ENCODE measurements at regions not wholly inside any gene's neighbourhood (a gene's known extent, or its start where the extent isn't known, plus 50 kb on each side); places are given as distances from the start of the nearest gene placed in this dataset.
A peak's percentile ranks its signal among the peaks of the same experiment; 100 is the strongest.

DNA sequence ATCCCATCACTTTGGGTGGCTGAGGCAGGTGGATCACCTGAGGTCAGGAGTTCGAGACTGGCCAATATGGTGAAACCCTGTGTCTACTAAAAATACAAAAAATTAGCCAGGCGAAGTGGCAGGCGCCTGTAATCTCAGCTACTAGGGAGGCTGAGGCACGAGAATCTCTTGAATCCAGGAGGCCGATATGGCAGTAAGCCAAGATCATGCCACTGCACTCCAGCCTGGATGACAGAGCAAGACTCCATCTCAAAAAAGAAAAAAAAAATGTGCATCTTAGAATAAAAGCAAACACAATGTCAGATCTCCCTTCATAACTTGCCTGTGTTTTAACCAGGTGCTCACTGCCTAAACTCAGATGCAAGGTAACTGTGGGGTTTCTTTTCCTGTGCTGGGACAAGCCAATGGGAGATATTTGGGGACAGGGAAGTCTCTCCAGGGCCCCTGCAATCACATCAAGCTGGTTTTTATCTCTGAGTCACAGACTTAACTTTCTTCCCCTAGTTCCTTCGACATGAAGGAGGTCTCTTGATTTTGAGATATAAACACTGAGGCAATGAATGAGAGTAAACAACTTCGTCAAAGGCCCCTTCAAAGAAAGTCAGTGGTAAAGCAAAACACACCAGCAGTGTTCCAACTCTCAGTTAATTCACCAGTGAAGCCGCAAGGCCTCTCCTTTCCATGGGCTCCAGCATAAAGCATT, 99.1 kb downstream of the SNX18 start:
- DNase-seq (ENCODE audit: low spot score) (no peak), ATAC-seq (no peak)
- intact Hi-C loops (cut with DNase I), result no loop called here

DNA sequence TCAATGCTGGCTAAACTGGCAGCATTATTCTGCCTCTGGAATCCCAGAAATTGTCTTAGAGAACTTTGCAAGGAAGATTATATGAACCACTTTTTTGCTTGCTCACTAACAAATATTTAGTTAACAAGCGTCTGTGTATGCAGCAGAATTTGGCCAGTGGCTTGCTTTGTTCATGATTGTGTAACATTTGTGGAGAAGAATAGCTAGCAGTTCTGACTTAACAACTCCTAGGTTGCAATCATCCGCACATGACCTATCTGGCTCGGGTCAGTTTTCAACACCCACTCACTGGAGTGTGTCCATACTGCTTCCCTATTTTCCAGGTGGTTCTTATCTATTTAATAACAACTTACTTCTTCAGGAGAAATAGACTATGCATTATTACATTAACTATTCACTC, 98.5 kb downstream of the SNX18 start:
- intact Hi-C loops (cut with DNase I), result no loop called here
- ATAC-seq (peak; percentile 94), DNase-seq (ENCODE audit: low spot score) (no peak)

DNA sequence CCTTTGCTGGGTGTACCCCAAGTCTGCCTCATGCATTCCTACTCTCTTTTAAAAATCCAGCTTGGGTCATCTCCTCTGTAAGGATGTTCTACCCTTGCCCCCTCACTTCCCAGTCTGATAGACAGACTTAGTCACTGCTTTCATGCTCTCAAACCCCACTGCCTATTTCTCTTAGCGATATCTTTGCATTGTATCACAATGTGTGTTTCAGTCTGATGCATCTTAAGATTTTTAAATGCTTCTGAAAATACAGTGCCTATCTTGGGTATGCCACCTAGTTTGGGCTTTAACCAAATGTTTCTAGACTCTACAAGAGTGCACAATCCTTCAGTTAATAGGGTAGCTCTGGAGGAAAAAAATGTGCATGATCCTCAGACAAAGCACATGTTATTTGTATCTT, 97.8 kb downstream of the SNX18 start:
- intact Hi-C loops (cut with DNase I), result no loop called here
- DNase-seq (ENCODE audit: low spot score), result no peak
- no peak for ATAC-seq

DNA sequence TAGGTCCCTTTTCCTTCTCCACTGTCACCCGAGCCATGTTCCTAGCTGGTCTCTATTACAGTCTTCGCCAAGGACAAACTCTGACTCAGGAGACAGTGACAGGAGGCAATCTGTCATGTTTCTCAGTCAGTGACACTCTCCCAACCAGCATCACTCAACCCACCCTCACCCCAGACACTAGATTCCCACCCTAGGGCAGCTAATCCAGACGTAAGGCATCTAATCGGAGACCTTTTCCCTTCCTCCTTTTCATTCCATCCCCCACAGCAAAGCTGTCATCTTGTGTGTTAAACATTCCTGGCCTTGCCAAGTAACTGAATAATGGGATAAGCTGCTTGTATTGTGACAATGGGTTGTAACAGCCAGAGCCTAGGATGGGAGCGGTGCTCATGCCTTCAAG, 95.2 kb downstream of the SNX18 start:
- intact Hi-C loops (cut with DNase I), result no loop called here
- DNase-seq (ENCODE audit: low spot score) (no peak), ATAC-seq (no peak)

DNA sequence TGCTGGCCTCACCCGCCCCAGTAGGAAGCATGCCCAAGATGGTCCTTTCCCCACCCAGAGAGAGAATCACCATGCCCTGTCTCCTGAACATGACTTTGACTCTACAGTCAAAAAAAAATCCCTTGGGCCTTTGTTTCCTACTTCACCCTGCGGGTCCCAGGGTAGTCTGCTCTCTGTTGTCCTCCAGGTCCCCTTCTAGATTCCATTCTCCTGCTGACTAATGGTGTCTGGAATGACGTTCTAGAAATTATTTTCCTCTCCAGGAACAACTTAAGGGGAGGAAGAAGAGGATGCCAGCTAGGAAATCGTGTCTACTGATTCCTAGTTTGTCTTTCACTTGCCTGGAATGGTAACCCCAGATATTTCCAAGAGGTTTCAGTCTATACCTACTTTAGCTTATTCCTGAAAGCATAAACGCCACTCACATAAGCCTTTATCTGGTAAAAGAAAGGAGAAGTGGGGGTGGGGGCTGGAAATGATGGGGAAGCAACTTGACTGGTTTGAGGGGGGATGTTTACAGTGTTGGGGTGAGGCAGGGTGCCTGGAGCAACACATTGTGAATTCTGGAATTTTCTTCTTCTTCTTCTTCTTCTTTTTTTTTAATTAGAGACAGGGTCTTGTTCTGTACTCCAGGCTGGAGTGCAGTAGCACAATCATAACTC, 93.9 kb downstream of the SNX18 start:
- intact Hi-C loops (cut with DNase I), result no loop called here
- ATAC-seq (no peak), DNase-seq (ENCODE audit: low spot score) (no peak)

DNA sequence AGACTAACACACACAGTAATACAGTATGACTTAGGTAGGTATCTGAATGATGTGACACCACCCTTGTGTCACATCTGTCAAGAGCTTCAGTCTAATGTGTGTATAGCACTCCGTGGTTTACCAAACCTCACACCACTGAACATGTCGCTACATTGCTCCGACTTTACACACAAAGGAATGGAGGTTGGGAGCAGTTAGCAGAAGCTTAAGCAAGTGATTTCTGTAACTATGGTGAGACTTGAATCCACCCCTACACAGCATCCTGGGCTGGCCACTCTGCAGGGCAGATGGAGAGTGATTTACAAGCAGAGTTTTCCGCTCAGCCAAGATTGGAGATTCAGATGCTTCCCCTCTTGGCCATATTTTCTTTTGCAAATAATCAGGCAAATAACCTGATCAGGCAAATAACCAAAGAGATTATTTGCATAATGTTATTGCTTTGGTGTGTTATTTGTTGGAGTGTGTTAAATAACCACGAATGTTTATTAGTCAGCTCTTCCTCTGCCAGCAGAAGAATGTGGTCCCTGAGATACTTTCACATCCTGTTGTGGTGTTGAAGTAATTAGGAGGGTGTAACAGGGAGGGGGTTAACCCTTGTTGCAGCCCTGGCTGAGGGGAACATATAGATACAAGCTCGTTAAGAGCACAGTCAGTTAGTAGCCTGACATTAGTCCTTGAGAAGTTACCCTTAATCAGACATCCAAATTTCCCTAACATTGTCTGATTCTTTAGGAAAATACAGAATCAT, 92.8 kb downstream of the SNX18 start:
- ATAC-seq, result peak; percentile 56

DNA sequence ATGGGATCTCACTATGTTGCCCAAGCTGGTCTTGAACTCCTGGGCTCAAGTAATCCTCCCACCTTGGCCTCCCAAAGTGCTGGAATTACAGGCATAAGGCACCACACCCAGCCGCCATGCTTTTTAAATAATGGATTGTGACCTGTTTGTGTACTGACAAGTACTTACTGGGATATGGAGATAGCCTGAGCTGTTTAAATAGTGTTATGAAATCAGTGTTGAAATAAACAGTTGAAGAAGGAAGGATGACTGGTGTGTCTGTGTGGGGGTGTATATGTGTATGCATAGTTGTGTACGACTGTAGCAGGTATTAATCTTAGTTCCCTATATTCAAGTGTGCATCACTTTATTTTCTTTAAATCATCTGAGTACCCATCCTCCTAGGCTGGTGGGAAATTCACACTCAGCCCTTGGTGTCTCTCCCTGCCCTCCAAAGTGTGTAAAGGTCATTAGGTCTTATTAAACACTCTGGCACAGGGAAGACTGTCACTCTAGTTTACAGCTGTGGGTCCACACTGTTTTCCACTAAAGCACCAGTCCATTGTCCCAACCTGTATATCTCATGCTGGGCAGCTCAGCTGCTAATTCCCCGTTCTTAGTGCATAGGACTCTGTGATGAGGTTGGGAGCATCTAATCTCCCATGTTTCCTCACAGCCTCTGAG, 91.0 kb downstream of the SNX18 start:
- ATAC-seq (no peak), DNase-seq (ENCODE audit: low spot score) (no peak)
- intact Hi-C loops (cut with DNase I), result no loop called here

More for the DNA sequence above, 92.8 kb downstream of the SNX18 start:
- intact Hi-C loops (cut with DNase I), result no loop called here
- DNase-seq (ENCODE audit: low spot score), result no peak

DNA sequence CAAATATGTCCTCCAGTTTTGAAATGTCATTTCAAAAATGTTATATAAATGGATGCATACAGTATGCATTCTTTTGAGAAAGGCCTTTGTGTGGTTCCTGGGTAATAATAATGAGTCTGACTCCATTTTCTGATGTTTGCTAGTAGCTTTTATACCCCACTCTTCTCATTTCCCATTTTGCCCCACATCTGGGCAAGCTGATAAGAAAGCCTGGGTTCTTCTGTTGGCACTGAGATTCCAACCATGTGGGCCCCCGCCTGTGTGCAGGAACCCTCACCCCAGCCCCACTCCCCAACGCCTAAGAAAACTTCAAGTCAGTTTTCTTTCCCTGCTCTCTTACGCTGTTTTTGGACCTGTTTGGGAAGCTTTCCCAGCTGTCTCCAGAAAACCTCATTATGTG, 89.4 kb downstream of the SNX18 start:
- no peak for ATAC-seq
- intact Hi-C loops (cut with DNase I), result no loop called here
- DNase-seq (ENCODE audit: low spot score), result no peak

DNA sequence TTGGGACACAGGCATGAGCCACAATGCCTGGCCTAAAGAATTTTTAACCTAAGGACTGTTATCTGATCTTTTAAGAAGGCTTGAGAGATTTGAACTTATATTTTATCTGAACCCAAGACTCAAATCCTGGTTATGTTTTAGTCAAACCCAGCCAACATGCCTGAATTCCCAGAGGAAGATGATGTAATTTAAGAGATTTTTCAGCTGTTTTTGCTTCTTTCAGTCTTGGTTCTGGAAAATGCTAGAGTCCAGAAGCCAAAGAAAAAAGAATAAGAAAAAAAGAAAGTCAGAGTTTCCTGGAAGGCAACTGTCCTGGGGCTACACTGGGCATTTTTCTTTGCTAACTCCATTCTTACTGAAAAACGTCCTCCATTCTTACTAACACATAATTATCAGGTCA, 85.8 kb downstream of the SNX18 start:
- intact Hi-C loops (cut with DNase I), result no loop called here
- peak; percentile 76 for ATAC-seq
- DNase-seq (ENCODE audit: low spot score), result no peak

DNA sequence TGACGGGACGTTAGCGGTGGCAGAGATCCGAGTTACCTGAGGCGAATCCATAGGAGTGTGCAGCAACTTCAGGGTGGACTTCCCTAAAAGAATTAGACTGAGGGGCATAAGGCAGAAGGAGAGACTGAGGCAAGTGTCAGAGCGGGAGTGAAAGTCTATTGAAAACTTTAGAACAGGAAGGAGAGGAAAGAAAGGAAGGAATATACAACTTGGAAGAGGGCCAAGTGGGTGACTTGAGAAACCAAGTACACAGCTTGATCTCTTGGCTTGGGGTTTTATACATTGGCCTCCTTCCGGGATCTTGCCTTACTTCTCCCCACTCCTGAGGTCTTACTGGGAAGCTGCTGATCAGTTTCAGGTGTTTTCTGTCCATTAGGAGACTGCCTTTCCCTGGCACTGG, 84.9 kb downstream of the SNX18 start:
- intact Hi-C loops (cut with DNase I), result no loop called here
- no peak for ATAC-seq
- DNase-seq (ENCODE audit: low spot score), result no peak

DNA sequence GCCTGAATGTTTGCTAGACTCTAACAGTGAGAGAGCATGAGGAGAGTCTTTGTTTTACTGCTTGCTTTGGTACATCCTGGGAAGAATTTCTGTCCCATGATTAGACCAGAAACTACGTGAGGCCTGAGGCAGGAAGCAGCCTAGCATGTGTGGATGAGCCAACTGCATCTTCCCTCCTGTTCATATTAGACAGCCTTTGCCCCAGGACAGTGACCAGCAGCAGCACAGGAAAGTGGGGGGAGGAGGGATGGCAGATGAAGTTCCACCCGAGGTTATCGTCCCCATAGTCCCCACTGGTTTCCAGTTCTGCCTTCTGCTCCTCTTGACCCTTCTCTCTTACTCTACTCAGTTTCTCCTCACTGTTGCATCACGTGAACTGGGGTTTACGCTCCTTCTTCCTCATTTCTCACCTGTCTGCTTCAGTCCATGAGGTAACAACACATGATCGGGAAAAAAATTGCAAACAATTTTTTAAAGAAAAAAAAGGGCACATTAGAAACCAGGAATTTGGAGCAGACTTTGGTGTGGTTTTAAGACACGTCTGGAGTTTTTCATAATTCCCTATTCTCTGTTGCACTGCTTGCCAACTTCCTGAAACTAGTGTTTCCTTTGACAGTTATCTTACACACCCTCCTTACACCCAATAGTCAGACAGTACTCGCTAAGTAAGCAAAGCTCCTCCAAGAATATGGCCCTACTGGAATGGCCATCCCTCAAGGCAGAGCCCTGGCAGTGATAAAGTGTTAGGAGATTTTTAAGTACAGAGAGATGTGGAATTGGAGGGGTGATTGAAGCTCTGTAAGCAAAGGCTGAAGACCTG, 84.1 kb downstream of the SNX18 start:
- ATAC-seq (peak; percentile 84), DNase-seq (ENCODE audit: low spot score) (no peak)
- intact Hi-C loops (cut with DNase I), result no loop called here

All from sciatic nerve (tissue), 2 donors.